GM23338 (cell line): ENCODE measurements at regions not wholly inside any gene's neighbourhood (a gene's known extent, or its start where the extent isn't known, plus 50 kb on each side); places are given as distances from the start of the nearest gene placed in this dataset.

Experiments used
- ATAC-seq: fragments of 200-7000 bp; cut with Tn5 transposase; 3 replicates; pipeline ENCODE4 v1.9.1; 2020
- DNase-seq: peaks from one replicate; pipeline ENCODE4 v3.0.0-alpha.2; 2015; ENCODE audit warnings: low spot score
- H2AFZ ChIP-seq: fragments of 200-600 bp; sonication (generic); 2 replicates; pipeline ENCODE4 v1.8.0; 2016; ENCODE audit warnings: antibody characterized with exemption, mild to moderate bottlenecking, moderate library complexity
- H3F3A ChIP-seq: fragments of 200-600 bp; sonication (generic); replicated peaks from 2 replicates; pipeline ENCODE4 v1.8.0; 2017; ENCODE audit warnings: antibody characterized with exemption, mixed run types, low read depth
- H3K27ac ChIP-seq: fragments of 200-600 bp; sonication (generic); 2 replicates; pipeline ENCODE4 v1.6.1; 2016; ENCODE audit warnings: low read depth
- H3K27me3 ChIP-seq: fragments of 200-600 bp; sonication (generic); 2 replicates; pipeline ENCODE4 v1.8.0; 2016; ENCODE audit warnings: mild to moderate bottlenecking, mixed run types, moderate library complexity; ENCODE audit not compliant: insufficient read depth
- H3K36me3 ChIP-seq: fragments of 200-600 bp; sonication (generic); 2 replicates; pipeline ENCODE4 v1.8.0; 2016; ENCODE audit warnings: mild to moderate bottlenecking; ENCODE audit not compliant: insufficient read depth
- H3K4me1 ChIP-seq: fragments of 200-600 bp; sonication (generic); 2 replicates; pipeline ENCODE4 v1.8.0; 2016; ENCODE audit warnings: mild to moderate bottlenecking, moderate library complexity; ENCODE audit not compliant: insufficient read depth
- H3K4me2 ChIP-seq: fragments of 200-600 bp; sonication (generic); 2 replicates; pipeline ENCODE4 v1.7.1; 2017; ENCODE audit warnings: mixed run types
- H3K4me3 ChIP-seq: fragments of 200-600 bp; sonication (generic); 2 replicates; pipeline ENCODE4 v1.6.1; 2016; ENCODE audit warnings: mixed run types
- H3K79me2 ChIP-seq: fragments of 200-600 bp; sonication (generic); replicated peaks from 2 replicates; pipeline ENCODE4 v1.8.0; 2017; ENCODE audit warnings: mild to moderate bottlenecking; ENCODE audit not compliant: insufficient read depth
- H3K9me2 ChIP-seq: fragments of 200-600 bp; sonication (generic); 2 replicates; pipeline ENCODE4 v1.8.0; 2017; ENCODE audit not compliant: insufficient read depth
- H4K20me1 ChIP-seq: fragments of 200-600 bp; sonication (generic); replicated peaks from 2 replicates; pipeline ENCODE4 v1.8.0; 2017; ENCODE audit warnings: mild to moderate bottlenecking; ENCODE audit not compliant: insufficient read depth
- H3K27ac Mint-ChIP-seq: 2 replicates; pipeline ENCODE4 v1.8.0; 2020; ENCODE audit warnings: inconsistent platforms, mild to moderate bottlenecking, moderate library complexity, mixed read lengths
- H3K27me3 Mint-ChIP-seq: 3 replicates; pipeline ENCODE4 v1.8.0; 2022; ENCODE audit warnings: low read depth, mild to moderate bottlenecking, moderate library complexity, mixed read lengths, inconsistent platforms; ENCODE audit not compliant: insufficient read depth, poor library complexity
- H3K36me3 Mint-ChIP-seq: 3 replicates; pipeline ENCODE4 v1.8.0; 2021; ENCODE audit warnings: low read depth, mild to moderate bottlenecking, inconsistent platforms, moderate library complexity, mixed read lengths
- H3K4me1 Mint-ChIP-seq: 3 replicates; pipeline ENCODE4 v1.8.0; 2020; ENCODE audit warnings: mild to moderate bottlenecking, inconsistent platforms, mixed read lengths
- H3K4me3 Mint-ChIP-seq: 3 replicates; pipeline ENCODE4 v1.8.0; 2021; ENCODE audit warnings: moderate library complexity, mild to moderate bottlenecking, inconsistent platforms, mixed read lengths
- H3K9me3 Mint-ChIP-seq: 3 replicates; pipeline ENCODE4 v1.8.0; 2020; ENCODE audit warnings: moderate library complexity, mild to moderate bottlenecking, inconsistent platforms, mixed read lengths
- CREB1 ChIP-seq: fragments of 250-450 bp; sonication (Bioruptor Pico); IDR thresholded peaks from 2 replicates; pipeline ENCODE4 v1.5.0; 2020; ENCODE audit warnings: low read depth, mild to moderate bottlenecking, moderate library complexity
- EZH2 ChIP-seq: fragments of 200-600 bp; sonication (generic); IDR thresholded peaks from one replicate; pipeline ENCODE4 v1.8.0; 2017; ENCODE audit warnings: antibody characterized with exemption, mild to moderate bottlenecking, low read depth; ENCODE audit not compliant: unreplicated experiment
- EZH2phosphoT487 ChIP-seq: fragments of 200-600 bp; sonication (generic); IDR thresholded peaks from one replicate; pipeline ENCODE4 v1.8.1; 2018; ENCODE audit warnings: antibody characterized with exemption; ENCODE audit not compliant: unreplicated experiment
- JUNB ChIP-seq: IDR thresholded peaks from one replicate; pipeline ENCODE4 v1.6.1; 2016; ENCODE audit warnings: antibody characterized with exemption; ENCODE audit not compliant: unreplicated experiment
- NANOG ChIP-seq: IDR thresholded peaks from 2 replicates; pipeline ENCODE4 v1.6.1; 2016; ENCODE audit warnings: antibody characterized with exemption, borderline replicate concordance
- POLR2AphosphoS5 ChIP-seq: IDR thresholded peaks from 2 replicates; pipeline ENCODE4 v1.6.1; 2016; ENCODE audit warnings: antibody characterized with exemption, low read depth
- STAT1 ChIP-seq: IDR thresholded peaks from one replicate; pipeline ENCODE4 v1.6.1; 2016; ENCODE audit warnings: antibody characterized with exemption; ENCODE audit not compliant: unreplicated experiment
- ZNF114 ChIP-seq: fragments of 250-450 bp; sonication (Bioruptor Pico); IDR thresholded peaks from 2 replicates; pipeline ENCODE4 v1.5.0; 2020; ENCODE audit warnings: mild to moderate bottlenecking, moderate library complexity
- ZNF331 ChIP-seq: fragments of 250-450 bp; sonication (Bioruptor Pico); IDR thresholded peaks from 2 replicates; pipeline ENCODE4 v1.5.0; 2020; ENCODE audit warnings: low read depth, mild to moderate bottlenecking, moderate library complexity
- TF ChIP-seq, protein P1 (sequence below): IDR thresholded peaks from 2 replicates; pipeline ENCODE4 v1.6.1; 2016; ENCODE audit warnings: antibody characterized with exemption
- TF ChIP-seq, protein P2 (sequence below), 2 experiments: fragments of 200-600 bp in 1 of 2; sonication (generic) in 1 of 2; conservative IDR thresholded peaks; 2 replicates each; pipeline versions ENCODE4 v1.5.1 to v1.6.1; 2016 to 2017; ENCODE audit warnings: antibody characterized with exemption in 2 of 2, low read depth in 2 of 2, mild to moderate bottlenecking in 2 of 2, moderate library complexity in 1 of 2
- TF ChIP-seq, protein P3 (sequence below): fragments of 250-450 bp; sonication (Bioruptor Pico); IDR thresholded peaks from 2 replicates; pipeline ENCODE4 v1.5.0; 2020; ENCODE audit warnings: mild to moderate bottlenecking, moderate library complexity

DNA sequence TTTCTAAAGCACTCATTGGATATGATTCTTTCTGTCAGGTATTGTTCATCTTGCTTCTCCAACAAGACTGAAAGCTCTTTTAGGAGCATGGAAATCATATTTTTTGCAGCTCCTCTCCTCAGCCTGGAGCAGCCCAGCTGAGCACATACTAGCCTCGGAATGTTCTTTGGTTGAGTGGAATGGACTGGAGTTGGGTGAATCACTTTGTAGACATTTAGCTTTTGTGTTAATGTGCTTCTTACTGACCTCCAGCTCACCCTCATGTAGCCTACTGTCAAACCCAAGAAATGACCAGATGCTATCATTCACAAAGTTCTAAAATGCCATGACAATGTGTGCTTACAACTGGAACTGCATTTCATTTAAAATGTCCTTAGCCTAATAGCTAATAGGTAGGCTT, 161.1 kb downstream of the NUAK1 start:
- no peaks in the 10 kb centered on the region for H3K36me3 ChIP-seq
- no peaks in the 10 kb centered on the region for H3K79me2 ChIP-seq
- no peaks in the 10 kb centered on the region for H4K20me1 ChIP-seq
- H2AFZ ChIP-seq: no peak overlapping the region
- no peaks in the 10 kb centered on the region for H3K9me3 Mint-ChIP-seq
- H3K27ac ChIP-seq: no peak overlapping the region
- peaks cover 23% of the 10 kb centered on the region for H3K9me2 ChIP-seq
- H3K4me3 Mint-ChIP-seq: no peak overlapping the region
- H3K4me1 ChIP-seq: peaks cover 16% of the 10 kb centered on the region
- no peak for ATAC-seq
- no peaks in the 10 kb centered on the region for H3F3A ChIP-seq
- no peak for DNase-seq
- no peak for TF ChIP-seq ZNF114 (CRISPR knock-in tag)
- TF ChIP-seq JUNB: no peak
- TF ChIP-seq, protein P1, sequence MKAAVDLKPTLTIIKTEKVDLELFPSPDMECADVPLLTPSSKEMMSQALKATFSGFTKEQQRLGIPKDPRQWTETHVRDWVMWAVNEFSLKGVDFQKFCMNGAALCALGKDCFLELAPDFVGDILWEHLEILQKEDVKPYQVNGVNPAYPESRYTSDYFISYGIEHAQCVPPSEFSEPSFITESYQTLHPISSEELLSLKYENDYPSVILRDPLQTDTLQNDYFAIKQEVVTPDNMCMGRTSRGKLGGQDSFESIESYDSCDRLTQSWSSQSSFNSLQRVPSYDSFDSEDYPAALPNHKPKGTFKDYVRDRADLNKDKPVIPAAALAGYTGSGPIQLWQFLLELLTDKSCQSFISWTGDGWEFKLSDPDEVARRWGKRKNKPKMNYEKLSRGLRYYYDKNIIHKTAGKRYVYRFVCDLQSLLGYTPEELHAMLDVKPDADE: no peak
- H3K27me3 Mint-ChIP-seq: peaks cover 8% of the 10 kb centered on the region
- no peak overlapping the region for H3K4me2 ChIP-seq
- no peaks in the 10 kb centered on the region for H3K36me3 Mint-ChIP-seq
- H3K4me3 ChIP-seq: no peak overlapping the region
- peaks cover 6% of the 10 kb centered on the region; the same call in 2 of the 3 replicates for H3K4me1 Mint-ChIP-seq
- H3K27me3 ChIP-seq: no peaks in the 10 kb centered on the region
- H3K27ac Mint-ChIP-seq: no peak overlapping the region

DNA sequence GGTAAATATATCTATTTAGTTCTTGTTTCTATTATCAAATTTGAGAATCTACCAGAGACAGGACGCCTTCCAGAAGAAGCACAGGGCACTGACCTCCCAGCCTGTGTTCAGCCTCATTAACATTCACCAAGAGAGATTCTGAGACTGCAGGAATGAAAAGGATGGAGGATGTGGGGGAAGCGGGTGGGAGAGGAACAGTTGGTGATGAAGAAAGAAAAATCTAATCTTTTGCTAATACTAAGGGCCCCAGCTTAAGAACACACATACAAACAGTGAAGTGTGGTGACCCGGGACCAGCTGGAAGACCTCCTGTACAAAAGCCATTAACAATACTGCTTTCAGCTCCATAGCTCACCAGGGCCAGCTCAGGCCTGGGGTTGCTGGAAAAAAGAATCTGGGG, 160.5 kb downstream of the NUAK1 start:
- H3K4me2 ChIP-seq: no peak overlapping the region
- H3K4me1 ChIP-seq: peaks cover 16% of the 10 kb centered on the region
- H3K36me3 Mint-ChIP-seq: no peaks in the 10 kb centered on the region
- no peak overlapping the region for H3K27ac Mint-ChIP-seq
- H2AFZ ChIP-seq: no peak overlapping the region
- peaks cover 6% of the 10 kb centered on the region; the same call in 2 of the 3 replicates for H3K4me1 Mint-ChIP-seq
- DNase-seq: no peak
- no peaks in the 10 kb centered on the region for H3K79me2 ChIP-seq
- no peaks in the 10 kb centered on the region for H3K36me3 ChIP-seq
- H3K9me3 Mint-ChIP-seq: no peaks in the 10 kb centered on the region
- peaks cover 29% of the 10 kb centered on the region for H3K9me2 ChIP-seq
- no peak for ATAC-seq
- no peaks in the 10 kb centered on the region for H4K20me1 ChIP-seq
- no peak overlapping the region for H3K27ac ChIP-seq
- no peaks in the 10 kb centered on the region for H3F3A ChIP-seq
- H3K27me3 Mint-ChIP-seq: peaks cover 8% of the 10 kb centered on the region
- H3K4me3 Mint-ChIP-seq: no peak overlapping the region
- no peaks in the 10 kb centered on the region for H3K27me3 ChIP-seq
- H3K4me3 ChIP-seq: no peak overlapping the region
- no peak for TF ChIP-seq CREB1 (CRISPR knock-in tag)
- TF ChIP-seq JUNB: no peak
- TF ChIP-seq ZNF331: no peak
- TF ChIP-seq, protein P2, sequence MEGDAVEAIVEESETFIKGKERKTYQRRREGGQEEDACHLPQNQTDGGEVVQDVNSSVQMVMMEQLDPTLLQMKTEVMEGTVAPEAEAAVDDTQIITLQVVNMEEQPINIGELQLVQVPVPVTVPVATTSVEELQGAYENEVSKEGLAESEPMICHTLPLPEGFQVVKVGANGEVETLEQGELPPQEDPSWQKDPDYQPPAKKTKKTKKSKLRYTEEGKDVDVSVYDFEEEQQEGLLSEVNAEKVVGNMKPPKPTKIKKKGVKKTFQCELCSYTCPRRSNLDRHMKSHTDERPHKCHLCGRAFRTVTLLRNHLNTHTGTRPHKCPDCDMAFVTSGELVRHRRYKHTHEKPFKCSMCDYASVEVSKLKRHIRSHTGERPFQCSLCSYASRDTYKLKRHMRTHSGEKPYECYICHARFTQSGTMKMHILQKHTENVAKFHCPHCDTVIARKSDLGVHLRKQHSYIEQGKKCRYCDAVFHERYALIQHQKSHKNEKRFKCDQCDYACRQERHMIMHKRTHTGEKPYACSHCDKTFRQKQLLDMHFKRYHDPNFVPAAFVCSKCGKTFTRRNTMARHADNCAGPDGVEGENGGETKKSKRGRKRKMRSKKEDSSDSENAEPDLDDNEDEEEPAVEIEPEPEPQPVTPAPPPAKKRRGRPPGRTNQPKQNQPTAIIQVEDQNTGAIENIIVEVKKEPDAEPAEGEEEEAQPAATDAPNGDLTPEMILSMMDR (conservative IDR thresholded peaks at IDR 0.05; ENCODE audit: low read depth in 2 of 2): no peak
- no peak for TF ChIP-seq STAT1
- TF ChIP-seq, protein P3, sequence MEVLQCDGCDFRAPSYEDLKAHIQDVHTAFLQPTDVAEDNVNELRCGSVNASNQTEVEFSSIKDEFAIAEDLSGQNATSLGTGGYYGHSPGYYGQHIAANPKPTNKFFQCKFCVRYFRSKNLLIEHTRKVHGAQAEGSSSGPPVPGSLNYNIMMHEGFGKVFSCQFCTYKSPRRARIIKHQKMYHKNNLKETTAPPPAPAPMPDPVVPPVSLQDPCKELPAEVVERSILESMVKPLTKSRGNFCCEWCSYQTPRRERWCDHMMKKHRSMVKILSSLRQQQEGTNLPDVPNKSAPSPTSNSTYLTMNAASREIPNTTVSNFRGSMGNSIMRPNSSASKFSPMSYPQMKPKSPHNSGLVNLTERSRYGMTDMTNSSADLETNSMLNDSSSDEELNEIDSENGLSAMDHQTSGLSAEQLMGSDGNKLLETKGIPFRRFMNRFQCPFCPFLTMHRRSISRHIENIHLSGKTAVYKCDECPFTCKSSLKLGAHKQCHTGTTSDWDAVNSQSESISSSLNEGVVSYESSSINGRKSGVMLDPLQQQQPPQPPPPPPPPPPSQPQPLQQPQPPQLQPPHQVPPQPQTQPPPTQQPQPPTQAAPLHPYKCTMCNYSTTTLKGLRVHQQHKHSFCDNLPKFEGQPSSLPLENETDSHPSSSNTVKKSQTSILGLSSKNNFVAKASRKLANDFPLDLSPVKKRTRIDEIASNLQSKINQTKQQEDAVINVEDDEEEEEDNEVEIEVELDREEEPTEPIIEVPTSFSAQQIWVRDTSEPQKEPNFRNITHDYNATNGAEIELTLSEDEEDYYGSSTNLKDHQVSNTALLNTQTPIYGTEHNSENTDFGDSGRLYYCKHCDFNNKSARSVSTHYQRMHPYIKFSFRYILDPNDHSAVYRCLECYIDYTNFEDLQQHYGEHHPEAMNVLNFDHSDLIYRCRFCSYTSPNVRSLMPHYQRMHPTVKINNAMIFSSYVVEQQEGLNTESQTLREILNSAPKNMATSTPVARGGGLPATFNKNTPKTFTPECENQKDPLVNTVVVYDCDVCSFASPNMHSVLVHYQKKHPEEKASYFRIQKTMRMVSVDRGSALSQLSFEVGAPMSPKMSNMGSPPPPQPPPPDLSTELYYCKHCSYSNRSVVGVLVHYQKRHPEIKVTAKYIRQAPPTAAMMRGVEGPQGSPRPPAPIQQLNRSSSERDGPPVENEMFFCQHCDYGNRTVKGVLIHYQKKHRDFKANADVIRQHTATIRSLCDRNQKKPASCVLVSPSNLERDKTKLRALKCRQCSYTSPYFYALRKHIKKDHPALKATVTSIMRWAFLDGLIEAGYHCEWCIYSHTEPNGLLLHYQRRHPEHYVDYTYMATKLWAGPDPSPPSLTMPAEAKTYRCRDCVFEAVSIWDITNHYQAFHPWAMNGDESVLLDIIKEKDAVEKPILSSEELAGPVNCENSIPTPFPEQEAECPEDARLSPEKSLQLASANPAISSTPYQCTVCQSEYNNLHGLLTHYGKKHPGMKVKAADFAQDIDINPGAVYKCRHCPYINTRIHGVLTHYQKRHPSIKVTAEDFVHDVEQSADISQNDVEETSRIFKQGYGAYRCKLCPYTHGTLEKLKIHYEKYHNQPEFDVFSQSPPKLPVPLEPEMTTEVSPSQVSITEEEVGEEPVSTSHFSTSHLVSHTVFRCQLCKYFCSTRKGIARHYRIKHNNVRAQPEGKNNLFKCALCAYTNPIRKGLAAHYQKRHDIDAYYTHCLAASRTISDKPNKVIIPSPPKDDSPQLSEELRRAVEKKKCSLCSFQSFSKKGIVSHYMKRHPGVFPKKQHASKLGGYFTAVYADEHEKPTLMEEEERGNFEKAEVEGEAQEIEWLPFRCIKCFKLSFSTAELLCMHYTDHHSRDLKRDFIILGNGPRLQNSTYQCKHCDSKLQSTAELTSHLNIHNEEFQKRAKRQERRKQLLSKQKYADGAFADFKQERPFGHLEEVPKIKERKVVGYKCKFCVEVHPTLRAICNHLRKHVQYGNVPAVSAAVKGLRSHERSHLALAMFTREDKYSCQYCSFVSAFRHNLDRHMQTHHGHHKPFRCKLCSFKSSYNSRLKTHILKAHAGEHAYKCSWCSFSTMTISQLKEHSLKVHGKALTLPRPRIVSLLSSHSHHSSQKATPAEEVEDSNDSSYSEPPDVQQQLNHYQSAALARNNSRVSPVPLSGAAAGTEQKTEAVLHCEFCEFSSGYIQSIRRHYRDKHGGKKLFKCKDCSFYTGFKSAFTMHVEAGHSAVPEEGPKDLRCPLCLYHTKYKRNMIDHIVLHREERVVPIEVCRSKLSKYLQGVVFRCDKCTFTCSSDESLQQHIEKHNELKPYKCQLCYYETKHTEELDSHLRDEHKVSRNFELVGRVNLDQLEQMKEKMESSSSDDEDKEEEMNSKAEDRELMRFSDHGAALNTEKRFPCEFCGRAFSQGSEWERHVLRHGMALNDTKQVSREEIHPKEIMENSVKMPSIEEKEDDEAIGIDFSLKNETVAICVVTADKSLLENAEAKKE: no peak
- no peak for TF ChIP-seq NANOG
- no peak for TF ChIP-seq POLR2AphosphoS5
- no peak for TF ChIP-seq EZH2phosphoT487
- TF ChIP-seq ZNF114 (CRISPR knock-in tag): no peak
- TF ChIP-seq, protein P1: no peak
- TF ChIP-seq EZH2: no peak
